ENCODE measurements at regions not wholly inside any gene's neighbourhood (a gene's known extent, or its start where the extent isn't known, plus 50 kb on each side); places are given as distances from the start of the nearest gene placed in this dataset.

DNA sequence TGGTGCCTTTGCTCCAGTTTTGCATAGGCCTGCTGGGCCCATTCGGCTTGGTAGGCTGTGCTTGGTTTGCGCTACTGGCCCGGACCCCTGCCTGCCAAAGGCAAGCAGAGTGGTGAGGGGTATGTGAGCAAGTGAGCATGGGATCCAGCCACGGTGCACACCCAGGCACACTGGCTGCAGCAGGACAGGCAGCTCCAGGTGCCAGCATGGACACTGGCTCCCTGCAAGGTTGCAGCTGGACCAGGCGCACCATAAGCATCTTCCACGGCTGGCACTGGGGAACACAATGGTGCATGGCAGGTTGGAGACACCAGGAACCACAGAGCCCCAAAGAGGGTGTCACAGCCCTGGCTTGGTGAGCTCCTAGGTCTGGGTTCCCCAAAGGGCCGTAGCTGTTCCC, 693.5 kb upstream of the PTBP2 start:
- DNase-seq (ENCODE audit: low read depth): no peak
- TF ChIP-seq, protein P1, sequence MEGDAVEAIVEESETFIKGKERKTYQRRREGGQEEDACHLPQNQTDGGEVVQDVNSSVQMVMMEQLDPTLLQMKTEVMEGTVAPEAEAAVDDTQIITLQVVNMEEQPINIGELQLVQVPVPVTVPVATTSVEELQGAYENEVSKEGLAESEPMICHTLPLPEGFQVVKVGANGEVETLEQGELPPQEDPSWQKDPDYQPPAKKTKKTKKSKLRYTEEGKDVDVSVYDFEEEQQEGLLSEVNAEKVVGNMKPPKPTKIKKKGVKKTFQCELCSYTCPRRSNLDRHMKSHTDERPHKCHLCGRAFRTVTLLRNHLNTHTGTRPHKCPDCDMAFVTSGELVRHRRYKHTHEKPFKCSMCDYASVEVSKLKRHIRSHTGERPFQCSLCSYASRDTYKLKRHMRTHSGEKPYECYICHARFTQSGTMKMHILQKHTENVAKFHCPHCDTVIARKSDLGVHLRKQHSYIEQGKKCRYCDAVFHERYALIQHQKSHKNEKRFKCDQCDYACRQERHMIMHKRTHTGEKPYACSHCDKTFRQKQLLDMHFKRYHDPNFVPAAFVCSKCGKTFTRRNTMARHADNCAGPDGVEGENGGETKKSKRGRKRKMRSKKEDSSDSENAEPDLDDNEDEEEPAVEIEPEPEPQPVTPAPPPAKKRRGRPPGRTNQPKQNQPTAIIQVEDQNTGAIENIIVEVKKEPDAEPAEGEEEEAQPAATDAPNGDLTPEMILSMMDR (IDR thresholded peaks at IDR 0.05; ENCODE audit: low read length, missing control alignments): no peak
- no peak overlapping the region for H3K4me3 ChIP-seq (replicated peaks; ENCODE audit: low read depth, low read length)

- no peak overlapping the region for H3K4me3 ChIP-seq (replicated peaks; ENCODE audit: low read depth, low read length)
- TF ChIP-seq, protein P1 (IDR thresholded peaks at IDR 0.05; ENCODE audit: low read length, missing control alignments): no peak
- no peak for DNase-seq (ENCODE audit: low read depth)
Observed at GRCh38 chr1:96030312-96030711, 691.3 kb upstream of the PTBP2 start.

DNA sequence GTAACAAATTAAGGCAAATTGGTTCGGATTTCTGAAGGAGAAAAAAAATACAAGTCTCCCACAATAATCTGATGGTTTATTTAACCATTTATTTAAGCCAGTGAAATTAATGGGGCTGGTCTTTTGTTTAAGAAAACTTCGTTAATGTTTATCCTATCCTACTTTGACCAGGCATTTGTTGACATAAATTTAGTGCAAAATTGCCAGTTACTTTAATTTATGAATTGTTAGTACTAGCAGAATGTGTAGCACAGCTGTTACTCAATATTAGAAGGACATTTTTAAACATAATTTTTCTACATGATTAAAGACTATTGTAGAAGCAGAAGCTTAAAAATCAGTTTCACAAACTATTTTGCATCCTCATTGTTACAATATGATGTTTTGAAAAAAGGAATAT, 687.6 kb upstream of the PTBP2 start:
- TF ChIP-seq, protein P1 (IDR thresholded peaks at IDR 0.05; ENCODE audit: low read length, missing control alignments): no peak
- no peak for DNase-seq (ENCODE audit: low read depth)
- no peak overlapping the region for H3K4me3 ChIP-seq (replicated peaks; ENCODE audit: low read depth, low read length)

DNA sequence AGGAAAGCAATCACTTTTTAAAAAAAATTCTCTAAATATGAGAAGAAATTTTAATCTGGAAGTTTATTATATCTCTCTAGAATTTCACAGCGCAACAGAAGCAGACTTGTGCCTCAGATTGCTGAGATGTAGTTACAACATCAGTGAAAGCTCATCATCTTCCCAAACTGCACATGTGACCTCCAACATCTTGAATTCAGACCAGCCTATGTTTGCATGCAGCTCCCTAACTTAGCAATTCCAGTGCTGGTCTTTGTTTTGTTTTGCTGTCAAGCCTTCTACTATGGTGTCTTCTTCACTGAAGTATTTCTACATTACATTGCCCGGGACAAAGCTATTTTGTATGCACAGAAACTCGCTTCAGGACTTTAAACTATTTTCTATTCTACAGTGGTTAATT, 684.8 kb upstream of the PTBP2 start:
- TF ChIP-seq, protein P1 (IDR thresholded peaks at IDR 0.05; ENCODE audit: low read length, missing control alignments): no peak
- DNase-seq (ENCODE audit: low read depth): no peak
- H3K4me3 ChIP-seq (replicated peaks; ENCODE audit: low read depth, low read length): no peak overlapping the region

- no peak for DNase-seq (ENCODE audit: low read depth)
- H3K4me3 ChIP-seq (replicated peaks; ENCODE audit: low read depth, low read length): no peak overlapping the region
- TF ChIP-seq, protein P1 (IDR thresholded peaks at IDR 0.05; ENCODE audit: low read length, missing control alignments): no peak
Observed at GRCh38 chr1:96038636-96039035, 682.9 kb upstream of the PTBP2 start.

DNA sequence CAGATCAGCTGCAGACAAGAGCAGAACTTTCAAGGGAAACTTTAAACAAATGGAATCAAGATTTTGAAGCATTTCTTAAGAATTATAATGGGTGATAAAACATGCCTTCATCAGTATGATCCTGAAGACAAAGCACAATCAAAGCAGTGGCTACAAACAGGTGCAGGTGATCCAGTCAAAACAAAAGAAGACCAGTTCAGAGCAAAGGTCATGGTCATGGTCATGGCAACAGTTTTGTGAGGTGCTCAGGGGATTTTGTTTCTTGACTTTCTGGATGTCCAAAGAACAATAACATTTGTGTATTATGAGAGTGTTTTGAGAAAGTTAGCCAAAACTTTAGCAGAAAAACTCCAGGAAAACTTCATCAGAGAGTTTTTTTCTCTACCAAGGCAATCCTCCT, 681.7 kb upstream of the PTBP2 start:
- H3K4me3 ChIP-seq (replicated peaks; ENCODE audit: low read depth, low read length): no peak overlapping the region
- no peak for DNase-seq (ENCODE audit: low read depth)
- TF ChIP-seq, protein P1 (IDR thresholded peaks at IDR 0.05; ENCODE audit: low read length, missing control alignments): no peak

- no peak overlapping the region for H3K4me3 ChIP-seq (replicated peaks; ENCODE audit: low read depth, low read length)
- DNase-seq (ENCODE audit: low read depth): no peak
- TF ChIP-seq, protein P1 (IDR thresholded peaks at IDR 0.05; ENCODE audit: low read length, missing control alignments): no peak
Observed at GRCh38 chr1:96041470-96041869, 680.1 kb upstream of the PTBP2 start.
